Hepatocyte (in vitro differentiated cells): ENCODE measurements at regions not wholly inside any gene's neighbourhood (a gene's known extent, or its start where the extent isn't known, plus 50 kb on each side); places are given as distances from the start of the nearest gene placed in this dataset. TPM values are rescaled to one million over a fixed set of nuclear protein-coding genes. Genes with fewer than 3 reads are reported as not detected.

Source experiments
- DNase-seq: peaks from one replicate; pipeline ENCODE4 v3.0.0-alpha.2; 2016; ENCODE audit warnings: low spot score
- H2AFZ ChIP-seq: fragments of 200-600 bp; sonication (generic); 2 replicates; pipeline ENCODE4 v1.6.0; 2016; ENCODE audit warnings: antibody characterized with exemption, mild to moderate bottlenecking
- H3K27ac ChIP-seq: fragments of 200-600 bp; sonication (generic); 2 replicates; pipeline ENCODE4 v1.5.1; 2016; ENCODE audit warnings: mild to moderate bottlenecking
- H3K27me3 ChIP-seq: fragments of 200-600 bp; sonication (generic); 2 replicates; pipeline ENCODE4 v1.6.1; 2016
- H3K36me3 ChIP-seq: fragments of 200-600 bp; sonication (generic); replicated peaks from 2 replicates; pipeline ENCODE4 v1.5.1; 2016; ENCODE audit warnings: low read depth; ENCODE audit not compliant: insufficient read depth
- H3K4me1 ChIP-seq: fragments of 200-600 bp; sonication (generic); 2 replicates; pipeline ENCODE4 v1.5.1; 2016; ENCODE audit warnings: mild to moderate bottlenecking, moderate library complexity; ENCODE audit not compliant: insufficient read depth
- H3K4me2 ChIP-seq: fragments of 200-600 bp; sonication (generic); 2 replicates; pipeline ENCODE4 v1.6.0; 2016
- H3K4me3 ChIP-seq: fragments of 200-600 bp; sonication (generic); 2 replicates; pipeline ENCODE4 v1.5.1; 2016; ENCODE audit warnings: mild to moderate bottlenecking
- H3K79me2 ChIP-seq: fragments of 200-600 bp; sonication (generic); 2 replicates; pipeline ENCODE4 v1.6.0; 2017; ENCODE audit warnings: mild to moderate bottlenecking
- H3K9me2 ChIP-seq: fragments of 200-600 bp; sonication (generic); replicated peaks from 2 replicates; pipeline ENCODE4 v1.6.0; 2017; ENCODE audit warnings: mild to moderate bottlenecking; ENCODE audit not compliant: insufficient read depth
- H3K9me3 ChIP-seq: fragments of 200-600 bp; sonication (generic); 2 replicates; pipeline ENCODE4 v1.5.1; 2016; ENCODE audit warnings: low read depth, mild to moderate bottlenecking
- H4K20me1 ChIP-seq: fragments of 200-600 bp; sonication (generic); 2 replicates; pipeline ENCODE4 v1.6.0; 2016; ENCODE audit warnings: mild to moderate bottlenecking; ENCODE audit not compliant: insufficient read depth, poor library complexity, severe bottlenecking
- CTCF ChIP-seq: fragments of 200-600 bp; sonication (generic); IDR thresholded peaks from 2 replicates; pipeline ENCODE4 v1.5.1; 2016; ENCODE audit warnings: antibody characterized with exemption, mild to moderate bottlenecking; ENCODE audit not compliant: poor library complexity
- EZH2 ChIP-seq: fragments of 200-600 bp; sonication (generic); IDR thresholded peaks from 2 replicates; pipeline ENCODE4 v1.6.1; 2016; ENCODE audit warnings: antibody characterized with exemption, mild to moderate bottlenecking, borderline replicate concordance
- EZH2phosphoT487 ChIP-seq: fragments of 200-600 bp; sonication (generic); IDR thresholded peaks from one replicate; pipeline ENCODE4 v1.6.1; 2018; ENCODE audit warnings: antibody characterized with exemption, mild to moderate bottlenecking, low read depth, moderate library complexity; ENCODE audit not compliant: unreplicated experiment, severe bottlenecking
- WGBS: methylation state at CpG from one replicate; pipeline ENCODE4 v1.1.6; 2016; ENCODE audit warnings: low lambda C conversion rate; ENCODE audit errors: missing lambda C conversion rate; 5-methylcytosine and 5-hydroxymethylcytosine counted together
- small RNA-seq: library from RNA; depleted of rRNA; stranded (forward); fragments of <200 nt; gene quantifications from one replicate; pipeline ENCODE3, GENCODE V24; 2014

- H2AFZ ChIP-seq = no peak overlapping the region
- no peaks in the 10 kb centered on the region for H3K9me2 ChIP-seq
- no peak overlapping the region for H3K27ac ChIP-seq
- WGBS = 97% methylated on average over 2 of the region's 2 CpGs
- H3K27me3 ChIP-seq = no peaks in the 10 kb centered on the region
- no peaks in the 10 kb centered on the region for H3K9me3 ChIP-seq
- no peaks in the 10 kb centered on the region for H3K36me3 ChIP-seq
- H3K79me2 ChIP-seq = no peaks in the 10 kb centered on the region
- no peak overlapping the region for H3K4me2 ChIP-seq
- TF ChIP-seq EZH2 (no peak), EZH2phosphoT487 (no peak), CTCF (no peak)
- no peak for DNase-seq
- no peaks in the 10 kb centered on the region for H4K20me1 ChIP-seq
- H3K4me3 ChIP-seq = no peak overlapping the region
- no peaks in the 10 kb centered on the region for H3K4me1 ChIP-seq
These were observed 50.4 kb upstream of the XPO1 start for GRCh38 chr2:61588566-61588965.

Small RNAs in the stretch of these regions (small RNA-seq; reads per million reads assigned to genes)
- not detected for gene RNU6-1145P
- gene RPS29P10 = not detected
